Neuronal stem cell (in vitro differentiated cells): ENCODE measurements at regions not wholly inside any gene's neighbourhood (a gene's known extent, or its start where the extent isn't known, plus 50 kb on each side); places are given as distances from the start of the nearest gene placed in this dataset.

Experiments used
- DNase-seq: peaks from one replicate; pipeline ENCODE4 v3.0.0-alpha.2; 2013; ENCODE audit warnings: low spot score
- H2AFZ ChIP-seq: one replicate; pipeline ENCODE4 v1.6.1; 2013; ENCODE audit warnings: mild to moderate bottlenecking, low read length, inconsistent platforms
- H2AK5ac ChIP-seq: 2 replicates; pipeline ENCODE4 v1.6.1; 2013; ENCODE audit warnings: low read depth, mild to moderate bottlenecking, inconsistent platforms, low read length, moderate library complexity, mixed read lengths
- H2BK120ac ChIP-seq: 2 replicates; pipeline ENCODE4 v1.6.1; 2013; ENCODE audit warnings: low read depth, mild to moderate bottlenecking, inconsistent platforms, low read length, moderate library complexity, mixed read lengths
- H2BK12ac ChIP-seq: one replicate; pipeline ENCODE4 v1.6.1; 2013; ENCODE audit warnings: low read length, inconsistent platforms
- H2BK15ac ChIP-seq: 2 replicates; pipeline ENCODE4 v1.6.1; 2013; ENCODE audit warnings: mild to moderate bottlenecking, low read length, inconsistent platforms, mixed read lengths
- H2BK5ac ChIP-seq: one replicate; pipeline ENCODE4 v1.6.1; 2013; ENCODE audit warnings: inconsistent platforms, mild to moderate bottlenecking, low read length, moderate library complexity
- H3K14ac ChIP-seq: one replicate; pipeline ENCODE4 v1.6.1; 2013; ENCODE audit warnings: low read length, inconsistent platforms
- H3K18ac ChIP-seq: 2 replicates; pipeline ENCODE4 v1.6.1; 2013; ENCODE audit warnings: low read length, inconsistent platforms
- H3K23ac ChIP-seq: 2 replicates; pipeline ENCODE4 v1.6.1; 2013; ENCODE audit warnings: low read depth, mild to moderate bottlenecking, mixed read lengths, low read length, inconsistent platforms; ENCODE audit not compliant: poor library complexity
- H3K27ac ChIP-seq: replicated peaks from 3 replicates; pipeline ENCODE4 v1.5.1; 2013; ENCODE audit warnings: low read length, inconsistent platforms
- H3K27me3 ChIP-seq, 3 experiments: 2 replicates each; pipeline ENCODE4 v1.6.1; 2013; ENCODE audit warnings: low read length in 3 of 3, mild to moderate bottlenecking in 2 of 3, inconsistent platforms in 1 of 3, low read depth in 1 of 3, mixed read lengths in 1 of 3, moderate library complexity in 1 of 3; ENCODE audit not compliant: control insufficient read depth in 3 of 3, insufficient read depth in 3 of 3
- H3K36me3 ChIP-seq, 2 donors: replicated peaks in 1 of 2; 2 replicates each; pipeline ENCODE4 v1.6.1; 2013; ENCODE audit warnings: low read length in 2 of 2; ENCODE audit not compliant: control insufficient read depth in 2 of 2, insufficient read depth in 2 of 2
- H3K4ac ChIP-seq: 2 replicates; pipeline ENCODE4 v1.6.1; 2013; ENCODE audit warnings: inconsistent platforms, mild to moderate bottlenecking, low read length, moderate library complexity
- H3K4me1 ChIP-seq, 2 donors: 1 replicate in 1 of 2; 2 replicates in 1 of 2; pipeline ENCODE4 v1.6.1; 2013; ENCODE audit warnings: low read length in 2 of 2, low read depth in 1 of 2; ENCODE audit not compliant: control insufficient read depth in 2 of 2, insufficient read depth in 1 of 2
- H3K4me2 ChIP-seq: one replicate; pipeline ENCODE4 v1.6.1; 2013; ENCODE audit warnings: mild to moderate bottlenecking, low read length, inconsistent platforms; ENCODE audit not compliant: insufficient read depth, poor library complexity, severe bottlenecking
- H3K4me3 ChIP-seq, 2 donors: 2 replicates each; pipeline ENCODE4 v1.5.1; 2013; ENCODE audit warnings: low read length in 2 of 2, mild to moderate bottlenecking in 2 of 2, inconsistent platforms in 1 of 2, moderate library complexity in 1 of 2
- H3K79me1 ChIP-seq: one replicate; pipeline ENCODE4 v1.6.1; 2013; ENCODE audit warnings: low read depth, mild to moderate bottlenecking, inconsistent platforms, low read length, moderate library complexity
- H3K9ac ChIP-seq: one replicate; pipeline ENCODE4 v1.6.1; 2013; ENCODE audit warnings: mild to moderate bottlenecking, low read depth, low read length, inconsistent platforms; ENCODE audit not compliant: poor library complexity
- H3K9me3 ChIP-seq, 2 donors: replicated peaks in 1 of 2; 2 replicates each; pipeline versions ENCODE3 to v1.6.1; 2013; ENCODE audit warnings: low read length in 2 of 2, mild to moderate bottlenecking in 2 of 2, inconsistent platforms in 1 of 2, low read depth in 1 of 2, mixed read lengths in 1 of 2, moderate library complexity in 1 of 2; ENCODE audit not compliant: control insufficient read depth in 2 of 2, insufficient read depth in 1 of 2
- H4K8ac ChIP-seq: one replicate; pipeline ENCODE4 v1.6.1; 2013; ENCODE audit warnings: low read depth, mild to moderate bottlenecking, inconsistent platforms, low read length, moderate library complexity
- H4K91ac ChIP-seq: one replicate; pipeline ENCODE4 v1.6.1; 2013; ENCODE audit warnings: low read length, low read depth, mild to moderate bottlenecking, inconsistent platforms; ENCODE audit not compliant: poor library complexity
- WGBS, 2 donors: extraction: QIAGEN DNeasy Blood & Tissue Kit; methylation state at CpG; one replicate each; pipeline ENCODE4 v1.1.7; 2013; ENCODE audit warnings: missing lambda C conversion rate in 2 of 2, mixed read lengths in 1 of 2; ENCODE audit not compliant: insufficient read length in 2 of 2, insufficient replicate concordance in 1 of 2; ENCODE audit errors: extremely low coverage in 2 of 2; 5-methylcytosine and 5-hydroxymethylcytosine counted together

- H4K8ac ChIP-seq: no peak overlapping the region
- no peaks in the 10 kb centered on the region for H3K27me3 ChIP-seq
- H2BK5ac ChIP-seq: no peak overlapping the region
- H3K23ac ChIP-seq: no peak overlapping the region
- no peak overlapping the region for H3K14ac ChIP-seq
- WGBS, 2 donors: no CpG with 5 or more reads among the region's 1 CpG
- no peak overlapping the region for H3K4me3 ChIP-seq
- H3K4me1 ChIP-seq: peaks cover 0 to 3% of the 10 kb centered on the region in 2 donors
- H3K27ac ChIP-seq: no peak overlapping the region
- no peak overlapping the region for H3K4ac ChIP-seq
- H2BK12ac ChIP-seq: no peak overlapping the region
- no peak overlapping the region for H2AFZ ChIP-seq
- no peak overlapping the region for H2BK120ac ChIP-seq
- no peaks in the 10 kb centered on the region for H3K79me1 ChIP-seq
- H3K18ac ChIP-seq: no peak overlapping the region
- DNase-seq: no peak
- H3K4me2 ChIP-seq: no peak overlapping the region
- no peaks in the 10 kb centered on the region for H3K36me3 ChIP-seq
- no peaks in the 10 kb centered on the region for H3K9me3 ChIP-seq
- H2AK5ac ChIP-seq: no peak overlapping the region
- no peak overlapping the region for H2BK15ac ChIP-seq
- no peak overlapping the region for H3K9ac ChIP-seq
- H4K91ac ChIP-seq: no peak overlapping the region
These were observed 122.7 kb downstream of the OTOL1 start for GRCh38 chr3:161619351-161619750.

- H2BK12ac ChIP-seq: no peak overlapping the region
- H3K36me3 ChIP-seq: no peaks in the 10 kb centered on the region
- H2AK5ac ChIP-seq: no peak overlapping the region
- no CpG with 5 or more reads among the region's 2 CpGs for WGBS, 2 donors
- no peak overlapping the region for H3K14ac ChIP-seq
- no peak overlapping the region for H3K9ac ChIP-seq
- H2BK120ac ChIP-seq: no peak overlapping the region
- no peak overlapping the region for H3K18ac ChIP-seq
- H4K8ac ChIP-seq: no peak overlapping the region
- H2BK5ac ChIP-seq: no peak overlapping the region
- no peak overlapping the region for H3K23ac ChIP-seq
- peak; percentile 18 for DNase-seq
- no peaks in the 10 kb centered on the region for H3K4me1 ChIP-seq
- H4K91ac ChIP-seq: no peak overlapping the region
- H2BK15ac ChIP-seq: no peak overlapping the region
- H3K4ac ChIP-seq: no peak overlapping the region
- no peak overlapping the region for H3K4me3 ChIP-seq
- H3K4me2 ChIP-seq: no peak overlapping the region
- H3K27ac ChIP-seq: no peak overlapping the region
- H3K27me3 ChIP-seq: no peaks in the 10 kb centered on the region
- H3K9me3 ChIP-seq: no peaks in the 10 kb centered on the region
- no peaks in the 10 kb centered on the region for H3K79me1 ChIP-seq
- no peak overlapping the region for H2AFZ ChIP-seq
These were observed 134.2 kb downstream of the OTOL1 start for GRCh38 chr3:161630794-161631193.

GRCh38 chr3:161631536-161631935 lies 134.9 kb downstream of the OTOL1 start:
- H3K14ac ChIP-seq: no peak overlapping the region
- no peak overlapping the region for H2AK5ac ChIP-seq

GRCh38 chr3:161637559-161637958 lies 141.0 kb downstream of the OTOL1 start:
- H3K27me3 ChIP-seq: no peaks in the 10 kb centered on the region

More at GRCh38 chr3:161631536-161631935, 134.9 kb downstream of the OTOL1 start:
- H3K9me3 ChIP-seq: no peaks in the 10 kb centered on the region
- no peaks in the 10 kb centered on the region for H3K79me1 ChIP-seq
- no peak overlapping the region for H3K4me3 ChIP-seq
- no peaks in the 10 kb centered on the region for H3K4me1 ChIP-seq
- no peak overlapping the region for H2AFZ ChIP-seq
- no peak overlapping the region for H3K27ac ChIP-seq
- H4K8ac ChIP-seq: no peak overlapping the region
- no peak overlapping the region for H3K23ac ChIP-seq
- H3K4me2 ChIP-seq: no peak overlapping the region
- H3K9ac ChIP-seq: no peak overlapping the region
- H3K18ac ChIP-seq: no peak overlapping the region
- H3K36me3 ChIP-seq: no peaks in the 10 kb centered on the region
- no peak overlapping the region for H2BK120ac ChIP-seq
- no peak overlapping the region for H4K91ac ChIP-seq
- H2BK5ac ChIP-seq: no peak overlapping the region
- H3K4ac ChIP-seq: no peak overlapping the region
- H2BK12ac ChIP-seq: no peak overlapping the region
- H3K27me3 ChIP-seq: no peaks in the 10 kb centered on the region
- H2BK15ac ChIP-seq: no peak overlapping the region
- no peak for DNase-seq

More at GRCh38 chr3:161637559-161637958, 141.0 kb downstream of the OTOL1 start:
- no peaks in the 10 kb centered on the region for H3K9me3 ChIP-seq
- no peak overlapping the region for H2BK5ac ChIP-seq
- no peak overlapping the region for H3K18ac ChIP-seq
- H3K27ac ChIP-seq: no peak overlapping the region
- no peak overlapping the region for H3K9ac ChIP-seq
- no peak overlapping the region for H2AK5ac ChIP-seq
- no peak overlapping the region for H2BK15ac ChIP-seq
- H4K8ac ChIP-seq: no peak overlapping the region
- no peak overlapping the region for H4K91ac ChIP-seq
- no peaks in the 10 kb centered on the region for H3K4me1 ChIP-seq
- no peak overlapping the region for H3K4me2 ChIP-seq
- no peak overlapping the region for H3K14ac ChIP-seq
- no peak for DNase-seq
- H3K4ac ChIP-seq: no peak overlapping the region
- no peaks in the 10 kb centered on the region for H3K36me3 ChIP-seq
- H2AFZ ChIP-seq: no peak overlapping the region
- no peak overlapping the region for H2BK12ac ChIP-seq
- H3K79me1 ChIP-seq: no peaks in the 10 kb centered on the region
- H3K4me3 ChIP-seq: no peak overlapping the region
- no peak overlapping the region for H3K23ac ChIP-seq
- H2BK120ac ChIP-seq: no peak overlapping the region
- no CpG with 5 or more reads among the region's 2 CpGs for WGBS, 2 donors
